Neural cell (in vitro differentiated cells): ENCODE measurements at regions not wholly inside any gene's neighbourhood (a gene's known extent, or its start where the extent isn't known, plus 50 kb on each side); places are given as distances from the start of the nearest gene placed in this dataset.

ENCODE experiments used
- H2AFZ ChIP-seq: fragments of 200-600, 300-800 bp; sonication (generic), shearing (Covaris generic); 2 replicates; pipeline ENCODE4 v1.6.0; 2014; ENCODE audit warnings: low read depth, mild to moderate bottlenecking, antibody characterized with exemption, low read length, moderate library complexity
- H3F3A ChIP-seq: fragments of 200-600 bp; shearing (Covaris generic); 2 replicates; pipeline ENCODE4 v1.6.1; 2016; ENCODE audit warnings: mild to moderate bottlenecking, moderate library complexity, mixed read lengths, antibody characterized with exemption, low read length; ENCODE audit not compliant: insufficient read depth, poor library complexity, severe bottlenecking
- H3K27ac ChIP-seq: fragments of 200-600, 300-800 bp; sonication (generic), shearing (Covaris generic); 2 replicates; pipeline ENCODE4 v1.5.1; 2014; ENCODE audit warnings: mild to moderate bottlenecking, low read length, moderate library complexity
- H3K27me3 ChIP-seq: fragments of 300-800, 200-600 bp; sonication (generic), shearing (Covaris generic); 2 replicates; pipeline ENCODE4 v1.6.0; 2014; ENCODE audit warnings: mild to moderate bottlenecking, low read depth, low read length, moderate library complexity; ENCODE audit not compliant: insufficient read depth
- H3K36me3 ChIP-seq: fragments of 300-800, 200-600 bp; sonication (generic), shearing (Covaris generic); 2 replicates; pipeline ENCODE4 v1.5.1; 2014; ENCODE audit warnings: mild to moderate bottlenecking, antibody characterized with exemption, low read length, moderate library complexity; ENCODE audit not compliant: insufficient read depth
- H3K4me2 ChIP-seq: fragments of 300-800, 200-600 bp; sonication (generic), shearing (Covaris generic); 2 replicates; pipeline ENCODE4 v1.6.0; 2014; ENCODE audit warnings: mild to moderate bottlenecking, low read length
- H3K4me3 ChIP-seq: fragments of 300-800, 200-600 bp; sonication (generic), shearing (Covaris generic); 2 replicates; pipeline ENCODE4 v1.5.1; 2014; ENCODE audit warnings: mild to moderate bottlenecking, low read length, moderate library complexity
- H3K79me2 ChIP-seq: fragments of 200-600 bp; shearing (Covaris generic); replicated peaks from 2 replicates; pipeline ENCODE4 v1.6.0; 2014; ENCODE audit warnings: mild to moderate bottlenecking, low read length, moderate library complexity; ENCODE audit not compliant: insufficient read depth
- H3K9ac ChIP-seq: fragments of 300-800, 200-600 bp; sonication (generic), shearing (Covaris generic); 2 replicates; pipeline ENCODE4 v1.6.1; 2016; ENCODE audit warnings: mild to moderate bottlenecking, low read length, mixed read lengths
- H3K9me2 ChIP-seq: fragments of 200-600 bp; shearing (Covaris generic); 2 replicates; pipeline ENCODE4 v1.6.1; 2016; ENCODE audit warnings: mild to moderate bottlenecking, low read length, mixed read lengths; ENCODE audit not compliant: insufficient read depth
- H3K9me3 ChIP-seq: fragments of 200-600, 300-800 bp; sonication (generic), shearing (Covaris generic); 2 replicates; pipeline ENCODE4 v1.6.1; 2016; ENCODE audit warnings: mild to moderate bottlenecking, mixed run types, low read length, moderate library complexity, mixed read lengths
- H4K20me1 ChIP-seq: fragments of 200-600 bp; shearing (Covaris generic); 2 replicates; pipeline ENCODE4 v1.6.1; 2016; ENCODE audit warnings: mild to moderate bottlenecking, mixed run types; ENCODE audit not compliant: insufficient read depth
- CTCF ChIP-seq: fragments of 450-650 bp; IDR thresholded peaks from 2 replicates; pipeline ENCODE4 v1.5.1; 2014; ENCODE audit warnings: antibody characterized with exemption, mild to moderate bottlenecking, moderate library complexity; ENCODE audit not compliant: poor library complexity, severe bottlenecking
- EP300 ChIP-seq: fragments of 450-650 bp; conservative IDR thresholded peaks from 2 replicates; pipeline ENCODE4 v1.6.1; 2014; ENCODE audit warnings: antibody characterized with exemption, mild to moderate bottlenecking, moderate library complexity; ENCODE audit not compliant: poor library complexity, severe bottlenecking
- EZH2 ChIP-seq: fragments of 200-600, 300-800 bp; shearing (Covaris generic), sonication (generic); IDR thresholded peaks from 2 replicates; pipeline ENCODE4 v1.6.1; 2014; ENCODE audit warnings: antibody characterized with exemption, low read length, borderline replicate concordance, mild to moderate bottlenecking; ENCODE audit not compliant: insufficient read depth, poor library complexity, severe bottlenecking
- MXI1 ChIP-seq: fragments of 450-650 bp; conservative IDR thresholded peaks from 2 replicates; pipeline ENCODE4 v1.6.1; 2014; ENCODE audit warnings: antibody characterized with exemption, mild to moderate bottlenecking; ENCODE audit not compliant: poor library complexity, severe bottlenecking
- POLR2AphosphoS5 ChIP-seq: IDR thresholded peaks from 2 replicates; pipeline ENCODE4 v1.6.1; 2012
- RAD21 ChIP-seq: fragments of 450-650 bp; conservative IDR thresholded peaks from 2 replicates; pipeline ENCODE4 v1.6.1; 2014; ENCODE audit warnings: antibody characterized with exemption, mild to moderate bottlenecking, moderate library complexity
- REST ChIP-seq: IDR thresholded peaks from 2 replicates; pipeline ENCODE4 v1.6.1; 2012; ENCODE audit warnings: borderline replicate concordance
- SMC3 ChIP-seq: fragments of 450-650 bp; conservative IDR thresholded peaks from 2 replicates; pipeline ENCODE4 v1.6.1; 2014; ENCODE audit warnings: antibody characterized with exemption, mild to moderate bottlenecking, moderate library complexity; ENCODE audit not compliant: poor library complexity
- TAF1 ChIP-seq: IDR thresholded peaks from 2 replicates; pipeline ENCODE4 v1.6.1; 2012; ENCODE audit warnings: low read depth

GRCh38 chr9:87075537-87075936 is 128.2 kb upstream of the GAS1 start:
- no peak overlapping the region for H3K4me3 ChIP-seq
- H3K4me2 ChIP-seq: no peak overlapping the region
- no peaks in the 10 kb centered on the region for H3K36me3 ChIP-seq
- no peaks in the 10 kb centered on the region for H3K9me2 ChIP-seq
- no peak for TF ChIP-seq POLR2AphosphoS5
- TF ChIP-seq CTCF: no peak
- TF ChIP-seq TAF1: no peak
- TF ChIP-seq MXI1: no peak
- TF ChIP-seq SMC3: no peak
- TF ChIP-seq EZH2: no peak
- TF ChIP-seq EP300: no peak
- TF ChIP-seq REST: no peak
- no peak for TF ChIP-seq RAD21
- no peaks in the 10 kb centered on the region for H3K9me3 ChIP-seq
- no peak overlapping the region for H3K9ac ChIP-seq
- no peak overlapping the region for H3K27ac ChIP-seq
- no peaks in the 10 kb centered on the region for H3K79me2 ChIP-seq
- H3F3A ChIP-seq: no peaks in the 10 kb centered on the region
- H3K27me3 ChIP-seq: no peaks in the 10 kb centered on the region
- H2AFZ ChIP-seq: no peak overlapping the region
- H4K20me1 ChIP-seq: no peaks in the 10 kb centered on the region

- Histone ChIP-seq H3K4me3 (no peak overlapping the region), H3K27me3 (no peaks in the 10 kb centered on the region), H3F3A (no peaks in the 10 kb centered on the region), H3K79me2 (no peaks in the 10 kb centered on the region), H3K36me3 (no peaks in the 10 kb centered on the region), H3K4me2 (no peak overlapping the region), H3K9me3 (no peaks in the 10 kb centered on the region), H3K9me2 (no peaks in the 10 kb centered on the region), H3K27ac (no peak overlapping the region), H2AFZ (no peak overlapping the region), H3K9ac (no peak overlapping the region), H4K20me1 (no peaks in the 10 kb centered on the region)
- no peak for TF ChIP-seq EZH2
- TF ChIP-seq POLR2AphosphoS5: no peak
- TF ChIP-seq EP300: no peak
- TF ChIP-seq SMC3: no peak
- no peak for TF ChIP-seq REST
- no peak for TF ChIP-seq MXI1
- no peak for TF ChIP-seq CTCF
- no peak for TF ChIP-seq TAF1
- TF ChIP-seq RAD21: no peak
Measured at GRCh38 chr9:87076825-87077224, 129.5 kb upstream of the GAS1 start.
